ENCODE measurements at regions not wholly inside any gene's neighbourhood (a gene's known extent, or its start where the extent isn't known, plus 50 kb on each side); places are given as distances from the start of the nearest gene placed in this dataset.

DNA sequence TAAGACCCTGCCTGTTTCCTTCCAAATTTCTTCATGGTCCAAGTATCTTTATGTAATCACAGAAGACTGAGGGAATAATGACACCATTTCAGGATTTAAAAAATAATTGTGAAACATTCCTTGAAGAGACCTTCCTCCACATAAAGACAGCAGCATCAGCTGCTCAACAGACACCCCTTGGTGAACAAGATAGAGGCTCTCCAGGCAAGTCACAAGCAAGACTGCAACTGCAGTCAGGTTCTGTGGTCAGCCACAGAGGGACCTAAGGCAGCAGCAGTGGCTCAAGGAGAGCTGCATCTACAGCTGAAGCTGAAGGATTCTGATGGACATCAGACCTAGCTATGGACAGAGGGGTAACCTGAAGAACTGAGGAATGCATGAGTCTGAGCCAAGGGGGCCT is 97.2 kb upstream of the C3orf80 start:
- DNase-seq (ENCODE audit: low spot score in 2 of 2) (no peak), FAIRE-seq (no peak)

DNA sequence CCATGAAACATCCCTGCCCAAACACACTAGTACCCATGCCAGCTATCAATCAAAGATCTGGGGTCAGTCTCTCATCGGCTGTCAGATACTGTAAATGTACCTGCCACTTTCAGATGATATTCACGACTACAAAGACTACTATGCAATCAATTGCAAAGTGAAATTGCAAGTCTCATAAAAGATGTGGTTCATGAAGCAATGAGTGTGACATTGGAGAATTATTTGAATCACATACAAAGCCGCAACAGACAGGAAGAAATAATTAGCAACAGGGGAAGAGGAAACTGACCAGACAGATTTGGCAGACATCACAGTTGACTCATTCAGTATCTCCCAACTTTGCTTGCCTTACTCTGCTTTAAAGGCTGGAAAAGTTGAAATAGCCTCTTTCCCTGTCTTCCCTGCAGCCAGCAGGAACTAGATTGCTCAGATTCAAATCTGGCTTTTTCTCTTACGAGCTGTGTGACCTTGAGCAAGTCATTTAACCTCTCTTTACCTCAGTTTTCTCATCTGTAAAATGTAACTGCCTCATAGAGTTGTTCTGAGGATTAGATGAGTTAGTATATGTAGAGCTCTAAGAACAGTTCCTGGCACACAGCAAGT is 95.7 kb upstream of the C3orf80 start:
- DNase-seq (ENCODE audit: low spot score in 2 of 2) (no peak), FAIRE-seq (no peak)

DNA sequence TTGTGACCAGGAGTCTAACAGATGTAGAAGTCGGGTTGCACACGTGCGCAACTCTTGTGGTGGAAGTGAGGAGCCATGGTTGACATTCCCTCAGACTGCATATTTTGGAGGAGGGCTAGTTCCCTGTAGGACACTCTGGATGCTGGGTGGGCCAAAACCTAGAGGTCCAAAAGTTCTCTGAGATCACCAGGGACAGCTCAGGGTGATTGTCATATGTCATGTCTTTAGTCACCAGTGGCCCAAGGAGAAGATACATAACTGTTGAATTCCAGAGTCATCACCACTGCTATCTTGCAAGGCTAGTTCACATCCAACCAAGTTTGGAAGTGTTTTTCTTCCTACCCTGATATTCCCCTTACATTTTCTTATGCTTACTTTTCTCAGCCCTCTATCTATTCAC is 95.2 kb upstream of the C3orf80 start:
- DNase-seq (ENCODE audit: low spot score in 2 of 2) (no peak), FAIRE-seq (no peak)

GRCh38 chr3:160130950-160131349 is 94.3 kb upstream of the C3orf80 start:
- FAIRE-seq (no peak), DNase-seq (ENCODE audit: low spot score in 2 of 2) (no peak)

- DNase-seq (ENCODE audit: low spot score in 2 of 2) (no peak), FAIRE-seq (no peak)
Observed at GRCh38 chr3:160132226-160132625, 93.0 kb upstream of the C3orf80 start.

GRCh38 chr3:160133757-160134156 is 91.5 kb upstream of the C3orf80 start:
- FAIRE-seq (no peak), DNase-seq (ENCODE audit: low spot score in 2 of 2) (no peak)

- DNase-seq (ENCODE audit: low spot score in 2 of 2) (no peak), FAIRE-seq (no peak)
Observed at GRCh38 chr3:160134454-160134853, 90.8 kb upstream of the C3orf80 start.

- FAIRE-seq (no peak), DNase-seq (ENCODE audit: low spot score in 2 of 2) (no peak)
Observed at GRCh38 chr3:160134964-160135363, 90.3 kb upstream of the C3orf80 start.

DNA sequence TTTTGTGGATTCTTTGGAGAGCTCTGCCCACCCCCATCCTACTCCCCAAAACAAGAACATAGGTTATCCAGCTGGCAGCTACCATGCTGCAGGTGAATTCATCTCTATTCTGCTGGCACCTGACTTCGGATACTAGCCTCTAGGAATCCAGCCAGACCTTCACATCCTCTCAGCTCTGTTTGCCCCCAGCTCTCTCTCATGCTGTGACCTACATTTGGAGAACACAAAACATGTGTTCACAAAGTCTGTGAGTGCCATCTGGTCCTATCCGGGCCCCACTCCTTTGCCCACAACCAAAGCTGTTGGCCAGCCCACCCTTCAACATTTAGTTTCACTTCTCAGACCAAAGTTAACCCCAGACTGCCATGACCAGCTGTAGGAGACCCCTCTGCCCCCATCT is 89.4 kb upstream of the C3orf80 start:
- FAIRE-seq: no peak
- no peak for DNase-seq (ENCODE audit: low spot score in 2 of 2)

GRCh38 chr3:160136421-160136820 is 88.8 kb upstream of the C3orf80 start:
- FAIRE-seq (no peak), DNase-seq (ENCODE audit: low spot score in 2 of 2) (no peak)

DNA sequence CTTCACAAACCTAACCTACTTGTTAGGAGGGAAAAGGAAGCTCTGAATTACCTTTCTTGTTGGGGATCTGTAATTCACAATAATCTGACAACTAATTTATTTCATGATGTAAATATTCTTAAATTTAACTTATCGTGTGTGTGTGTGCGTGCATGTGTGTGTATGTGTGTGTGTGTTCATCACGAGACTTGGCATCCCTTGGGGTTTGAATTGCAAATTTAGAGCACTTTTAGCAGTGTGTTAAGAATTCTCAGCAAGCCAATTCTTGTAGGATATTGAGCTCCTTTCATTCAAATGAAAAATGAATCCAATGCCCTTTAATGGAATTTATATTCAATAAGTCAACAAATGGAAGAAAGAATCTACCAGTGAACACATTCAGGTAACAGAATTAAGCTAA is 85.9 kb upstream of the C3orf80 start:
- FAIRE-seq (no peak), DNase-seq (ENCODE audit: low spot score in 2 of 2) (no peak)

- DNase-seq (ENCODE audit: low spot score in 2 of 2) (no peak), FAIRE-seq (no peak)
Observed at GRCh38 chr3:160140756-160141155, 84.5 kb upstream of the C3orf80 start.

DNA sequence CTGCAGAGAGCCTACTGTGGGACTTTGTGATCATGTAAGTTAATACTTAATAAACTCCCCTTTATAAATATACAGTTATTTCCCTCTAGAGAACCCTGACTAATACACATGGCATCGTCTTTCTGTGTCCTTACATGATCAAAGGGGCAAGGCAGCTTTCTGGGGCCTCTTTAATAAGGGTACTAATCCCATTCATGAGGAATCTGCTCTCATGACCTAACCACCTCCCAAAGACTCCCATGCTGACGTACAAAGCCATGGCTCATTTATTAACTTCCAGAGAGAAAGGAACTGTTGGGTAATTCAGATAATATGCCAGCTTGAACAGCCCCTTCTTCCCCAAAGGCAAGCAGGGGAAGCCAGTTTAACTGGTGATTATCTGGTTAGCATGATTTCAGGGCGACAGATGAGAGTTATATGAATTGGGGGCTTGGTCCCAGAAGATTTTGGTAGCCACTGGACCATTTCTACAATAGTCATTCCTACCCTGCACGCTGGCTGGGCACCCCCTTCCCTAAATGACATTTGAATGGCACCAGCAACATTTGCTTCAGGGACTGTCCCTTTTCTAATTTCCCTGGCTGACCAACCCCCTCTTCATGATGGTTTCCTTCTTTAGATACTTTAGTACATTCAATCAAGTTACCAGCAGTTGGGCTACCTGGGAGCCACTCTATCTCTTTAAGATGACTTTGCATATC is 83.6 kb upstream of the C3orf80 start:
- FAIRE-seq: no peak

GRCh38 chr3:160143482-160143881 is 81.7 kb upstream of the C3orf80 start:
- FAIRE-seq (no peak), DNase-seq (ENCODE audit: low spot score in 2 of 2) (no peak)

More for the DNA sequence above, 83.6 kb upstream of the C3orf80 start:
- no peak for DNase-seq (ENCODE audit: low spot score in 2 of 2)

DNA sequence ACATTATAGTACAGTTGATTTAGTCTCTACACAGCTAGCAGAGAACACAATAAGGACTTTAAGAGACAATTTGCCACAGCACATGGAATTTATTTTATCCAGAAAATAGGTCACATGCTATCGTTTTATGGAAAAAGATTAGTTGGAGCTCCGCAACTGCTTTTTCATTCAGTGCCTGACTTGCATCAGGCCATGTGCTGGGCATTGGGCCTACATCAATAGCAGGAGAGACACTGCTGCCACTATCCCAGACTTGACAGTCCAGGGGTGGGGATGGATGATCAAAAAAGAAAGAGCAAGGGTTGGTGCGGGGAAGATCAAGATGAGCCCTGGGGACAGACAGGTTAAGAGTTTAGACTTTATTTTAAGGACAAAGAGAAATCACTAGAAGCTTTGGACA is 75.2 kb upstream of the C3orf80 start:
- DNase-seq (ENCODE audit: low spot score in 2 of 2) (no peak), FAIRE-seq (no peak)

DNA sequence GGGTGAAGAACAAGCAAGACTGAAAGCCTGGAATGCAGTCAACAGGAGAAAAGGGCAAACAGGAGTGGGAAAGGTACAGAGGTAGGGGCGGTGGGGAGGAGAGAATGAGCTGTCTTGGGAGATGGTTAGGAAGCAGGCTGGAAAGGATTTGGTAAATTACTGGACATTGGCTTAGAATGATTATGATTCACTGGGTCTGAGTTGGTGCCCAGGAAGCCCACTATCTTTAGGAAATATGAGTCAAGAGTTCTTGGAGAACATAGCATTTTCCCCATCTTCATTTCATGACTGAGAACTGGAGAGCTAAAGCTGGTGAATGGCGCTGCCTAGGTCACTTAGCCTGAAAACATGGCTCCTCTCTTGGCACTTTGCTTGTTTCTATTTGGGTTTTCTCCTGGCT is 74.7 kb upstream of the C3orf80 start:
- FAIRE-seq (no peak), DNase-seq (ENCODE audit: low spot score in 2 of 2) (no peak)

DNA sequence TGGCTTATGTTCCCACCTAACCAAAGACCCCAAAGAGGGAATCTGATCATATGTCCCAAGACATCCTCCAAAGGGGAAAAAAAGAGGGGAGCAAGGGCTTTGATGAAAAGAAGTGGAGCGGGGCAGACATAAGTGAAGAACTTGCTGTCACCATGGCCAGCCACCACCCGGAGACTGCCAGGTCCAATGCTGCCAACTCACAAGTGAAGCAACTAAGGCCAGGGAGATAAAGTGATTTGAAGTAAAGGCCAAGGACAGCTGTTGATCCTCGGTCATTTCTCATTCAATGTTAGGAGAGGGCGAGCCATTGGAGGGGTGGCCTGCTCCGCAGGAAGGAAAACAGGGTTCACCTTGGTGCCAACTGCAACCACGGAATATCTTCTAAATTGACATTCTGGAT is 72.6 kb upstream of the C3orf80 start:
- FAIRE-seq (no peak), DNase-seq (ENCODE audit: low spot score in 2 of 2) (no peak)

GRCh38 chr3:160154033-160154432 is 71.2 kb upstream of the C3orf80 start:
- no peak for DNase-seq (ENCODE audit: low spot score in 2 of 2)
- no peak for FAIRE-seq

DNA sequence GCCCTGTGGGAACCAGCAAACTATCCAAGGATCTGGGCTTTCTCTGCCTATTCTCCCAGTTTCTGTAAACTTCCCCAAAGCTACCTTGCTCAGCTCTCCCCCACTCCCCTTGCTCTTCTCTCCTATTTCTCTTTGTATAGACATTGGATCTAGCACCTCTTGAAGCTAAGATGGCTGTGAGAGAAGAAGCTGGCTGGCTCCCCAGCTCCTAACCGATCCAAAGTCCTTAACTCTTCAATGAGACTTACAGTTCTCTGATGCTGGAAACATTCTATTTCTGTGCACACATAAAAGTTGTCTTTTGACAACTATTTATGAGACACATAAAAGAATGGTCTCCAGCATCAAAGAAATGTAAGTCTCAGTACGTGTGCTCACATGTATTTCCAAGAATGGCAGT is 70.6 kb upstream of the C3orf80 start:
- FAIRE-seq (no peak), DNase-seq (ENCODE audit: low spot score in 2 of 2) (no peak)

GRCh38 chr3:160157321-160157720 is 67.9 kb upstream of the C3orf80 start:
- DNase-seq (ENCODE audit: low spot score in 2 of 2): no peak

DNA sequence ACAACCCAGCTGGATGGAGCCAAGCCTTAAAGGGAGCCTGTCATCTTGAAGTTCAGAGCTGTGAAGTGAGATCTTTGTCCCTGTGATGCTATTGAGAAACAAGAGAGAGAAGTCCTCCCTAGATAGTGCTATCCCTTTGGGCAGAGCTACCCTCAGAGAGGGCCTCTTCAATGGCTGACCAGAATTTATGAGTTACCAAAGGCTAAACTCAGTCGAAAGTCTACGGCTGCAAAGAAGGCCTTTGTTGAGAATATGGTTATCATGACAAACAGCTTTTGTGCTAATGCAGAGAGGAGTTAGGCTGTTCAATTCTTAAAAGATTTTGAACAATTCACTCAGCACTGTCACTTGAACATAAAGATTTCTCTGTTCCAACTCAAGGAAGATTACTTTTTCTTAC is 65.9 kb upstream of the C3orf80 start:
- no peak for FAIRE-seq
- no peak for DNase-seq (ENCODE audit: low spot score in 2 of 2)

More at GRCh38 chr3:160157321-160157720, 67.9 kb upstream of the C3orf80 start:
- no peak for FAIRE-seq

- DNase-seq (ENCODE audit: low spot score in 2 of 2) (no peak), FAIRE-seq (no peak)
Observed at GRCh38 chr3:160159806-160160205, 65.4 kb upstream of the C3orf80 start.

GRCh38 chr3:160161921-160162320 is 63.3 kb upstream of the C3orf80 start:
- FAIRE-seq (no peak), DNase-seq (ENCODE audit: low spot score in 2 of 2) (no peak)
